DOHH2 (cell line): ENCODE measurements at regions not wholly inside any gene's neighbourhood (a gene's known extent, or its start where the extent isn't known, plus 50 kb on each side); places are given as distances from the start of the nearest gene placed in this dataset.

ENCODE experiments used
- H3F3A ChIP-seq: fragments of 200-600 bp; sonication (generic), shearing (Covaris generic); 2 replicates; pipeline ENCODE4 v1.6.0; 2016; ENCODE audit warnings: antibody characterized with exemption, mild to moderate bottlenecking; ENCODE audit not compliant: control insufficient read depth, insufficient read depth
- H3K27ac ChIP-seq: fragments of 200-600 bp; sonication (generic); 2 replicates; pipeline ENCODE4 v1.5.1; 2014; ENCODE audit warnings: low read depth, mild to moderate bottlenecking, low read length, moderate library complexity
- H3K27me3 ChIP-seq: fragments of 200-600 bp; sonication (generic); 2 replicates; pipeline ENCODE4 v1.6.1; 2014; ENCODE audit warnings: mild to moderate bottlenecking, low read length, mixed read lengths; ENCODE audit not compliant: control insufficient read depth
- H3K36me3 ChIP-seq: fragments of 200-600 bp; sonication (generic); 2 replicates; pipeline ENCODE4 v1.6.1; 2014; ENCODE audit warnings: mild to moderate bottlenecking, low read length, moderate library complexity, mixed read lengths; ENCODE audit not compliant: control insufficient read depth
- H3K4me1 ChIP-seq: fragments of 200-600 bp; sonication (generic); 2 replicates; pipeline ENCODE4 v1.6.1; 2014; ENCODE audit warnings: mild to moderate bottlenecking, low read length, mixed read lengths; ENCODE audit not compliant: control insufficient read depth
- H3K4me2 ChIP-seq: fragments of 200-600 bp; sonication (generic); 2 replicates; pipeline ENCODE4 v1.6.0; 2014; ENCODE audit warnings: mild to moderate bottlenecking, low read length, moderate library complexity
- H3K4me3 ChIP-seq: fragments of 200-600 bp; sonication (generic); 2 replicates; pipeline ENCODE4 v1.5.1; 2014; ENCODE audit warnings: mild to moderate bottlenecking, low read length, mixed read lengths
- H3K79me2 ChIP-seq: fragments of 200-600 bp; sonication (generic); 2 replicates; pipeline ENCODE4 v1.6.1; 2014; ENCODE audit warnings: mild to moderate bottlenecking, low read length, mixed read lengths; ENCODE audit not compliant: control insufficient read depth
- H3K9me2 ChIP-seq: fragments of 200-600 bp; sonication (generic); replicated peaks from 2 replicates; pipeline ENCODE4 v1.6.1; 2014; ENCODE audit warnings: mild to moderate bottlenecking, low read length, mixed read lengths; ENCODE audit not compliant: control insufficient read depth
- H3K9me3 ChIP-seq: fragments of 200-600 bp; sonication (generic); 2 replicates; pipeline ENCODE4 v1.6.1; 2014; ENCODE audit warnings: antibody characterized with exemption, low read length, mixed read lengths; ENCODE audit not compliant: control insufficient read depth, insufficient read depth
- H4K20me1 ChIP-seq: fragments of 200-600 bp; sonication (generic); 2 replicates; pipeline ENCODE4 v1.6.0; 2014; ENCODE audit warnings: low read depth, mild to moderate bottlenecking, antibody characterized with exemption, low read length, moderate library complexity; ENCODE audit not compliant: control insufficient read depth, insufficient read depth
- EZH2phosphoT487 ChIP-seq: fragments of 200-600 bp; sonication (generic); IDR thresholded peaks from 2 replicates; pipeline ENCODE4 v1.6.1; 2017; ENCODE audit warnings: borderline replicate concordance, mild to moderate bottlenecking, antibody characterized with exemption, low read length, moderate library complexity, mixed read lengths
- TF ChIP-seq, protein P1 (sequence below): fragments of 200-600 bp; sonication (generic); IDR thresholded peaks from one replicate; pipeline ENCODE4 v1.5.1; 2014; ENCODE audit warnings: antibody characterized with exemption, mild to moderate bottlenecking, low read depth, low read length; ENCODE audit not compliant: poor library complexity, severe bottlenecking

DNA sequence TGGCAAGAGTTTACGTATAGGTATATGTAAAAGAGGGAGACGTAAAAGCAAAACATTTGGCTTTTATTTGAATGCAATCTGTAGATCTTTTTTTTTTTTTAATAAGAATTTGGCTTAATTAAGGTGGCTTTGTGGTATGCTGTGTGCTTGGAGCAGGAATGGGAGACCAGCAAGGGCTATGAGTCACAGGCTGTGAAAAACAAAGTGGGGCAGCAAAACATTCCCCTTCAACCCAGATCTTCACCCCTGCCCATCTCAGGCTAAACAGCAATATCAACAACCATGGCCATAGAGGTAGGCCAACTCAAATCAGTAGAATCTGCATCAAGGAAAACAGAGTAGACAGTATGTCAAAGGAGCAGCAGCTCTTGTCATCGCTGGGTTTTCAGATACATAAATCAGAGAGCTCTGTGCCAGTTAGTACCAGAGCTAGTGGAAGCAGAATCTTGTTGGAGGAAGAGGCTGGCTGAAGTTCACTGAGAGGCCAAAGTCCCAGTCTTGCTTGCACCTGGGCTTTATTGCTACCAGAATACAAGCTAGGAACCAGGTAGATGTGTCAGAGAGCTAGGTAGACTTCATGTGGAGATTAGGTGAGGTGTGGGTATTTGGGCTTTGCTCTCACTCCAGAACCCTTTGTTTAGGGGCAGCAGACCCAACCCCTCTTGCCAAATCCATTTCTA lies 191.5 kb upstream of the FANCL start:
- Histone ChIP-seq H3K27me3 (peaks cover 17% of the 10 kb centered on the region), H3K4me1 (no peaks in the 10 kb centered on the region), H3K9me2 (no peaks in the 10 kb centered on the region), H3K4me2 (no peak overlapping the region), H3K9me3 (no peaks in the 10 kb centered on the region), H3K79me2 (no peaks in the 10 kb centered on the region), H3K27ac (no peak overlapping the region), H3K36me3 (no peaks in the 10 kb centered on the region), H3K4me3 (no peak overlapping the region), H3F3A (no peaks in the 10 kb centered on the region), H4K20me1 (no peaks in the 10 kb centered on the region)
- TF ChIP-seq EZH2phosphoT487 = no peak
- TF ChIP-seq, protein P1, sequence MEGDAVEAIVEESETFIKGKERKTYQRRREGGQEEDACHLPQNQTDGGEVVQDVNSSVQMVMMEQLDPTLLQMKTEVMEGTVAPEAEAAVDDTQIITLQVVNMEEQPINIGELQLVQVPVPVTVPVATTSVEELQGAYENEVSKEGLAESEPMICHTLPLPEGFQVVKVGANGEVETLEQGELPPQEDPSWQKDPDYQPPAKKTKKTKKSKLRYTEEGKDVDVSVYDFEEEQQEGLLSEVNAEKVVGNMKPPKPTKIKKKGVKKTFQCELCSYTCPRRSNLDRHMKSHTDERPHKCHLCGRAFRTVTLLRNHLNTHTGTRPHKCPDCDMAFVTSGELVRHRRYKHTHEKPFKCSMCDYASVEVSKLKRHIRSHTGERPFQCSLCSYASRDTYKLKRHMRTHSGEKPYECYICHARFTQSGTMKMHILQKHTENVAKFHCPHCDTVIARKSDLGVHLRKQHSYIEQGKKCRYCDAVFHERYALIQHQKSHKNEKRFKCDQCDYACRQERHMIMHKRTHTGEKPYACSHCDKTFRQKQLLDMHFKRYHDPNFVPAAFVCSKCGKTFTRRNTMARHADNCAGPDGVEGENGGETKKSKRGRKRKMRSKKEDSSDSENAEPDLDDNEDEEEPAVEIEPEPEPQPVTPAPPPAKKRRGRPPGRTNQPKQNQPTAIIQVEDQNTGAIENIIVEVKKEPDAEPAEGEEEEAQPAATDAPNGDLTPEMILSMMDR = no peak

DNA sequence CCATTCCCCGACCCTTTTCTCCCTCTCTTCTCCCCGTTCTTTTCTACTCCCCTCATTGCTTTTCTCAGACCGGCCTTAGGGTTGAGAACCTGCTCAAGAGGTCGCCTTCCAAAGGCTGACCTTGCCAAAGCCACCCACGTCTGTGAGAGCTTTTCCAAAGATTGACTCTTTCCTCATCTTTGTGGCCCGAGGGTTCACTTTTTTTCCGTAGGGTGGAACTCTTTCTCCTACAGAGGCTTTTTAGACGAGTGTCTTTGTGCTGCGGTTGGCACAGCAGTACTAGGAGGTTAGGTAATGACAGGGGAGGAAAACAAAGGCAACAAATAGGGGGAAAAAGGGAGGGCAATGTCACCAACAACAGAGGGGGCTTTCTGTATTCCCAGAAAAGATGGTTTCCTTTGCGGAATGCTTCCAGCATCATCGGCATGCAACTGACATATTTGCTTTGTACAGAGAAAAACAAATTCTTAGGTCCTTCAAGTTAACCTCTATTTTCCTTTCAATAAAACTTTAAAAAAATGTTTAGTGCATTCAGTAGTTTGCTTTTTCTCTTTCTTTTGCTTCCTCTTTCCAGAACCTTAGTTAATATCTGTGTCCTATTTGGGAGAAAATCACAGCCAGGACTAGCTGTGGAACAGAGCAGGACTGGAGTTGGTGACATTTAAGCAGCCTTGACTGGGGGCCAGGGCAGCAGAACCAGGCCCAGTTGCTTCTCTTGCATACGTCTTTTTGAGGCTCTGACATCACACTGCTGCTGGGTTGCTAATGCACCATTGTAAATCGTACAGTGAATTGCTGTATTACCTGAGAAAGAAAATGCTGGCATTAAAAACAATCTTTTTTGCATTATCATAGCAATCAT lies 188.1 kb upstream of the FANCL start:
- Histone ChIP-seq H3K79me2 (no peaks in the 10 kb centered on the region), H3K9me2 (no peaks in the 10 kb centered on the region), H3K4me2 (no peak overlapping the region), H3K27me3 (peaks cover 25% of the 10 kb centered on the region), H3K4me1 (no peaks in the 10 kb centered on the region), H3F3A (no peaks in the 10 kb centered on the region), H4K20me1 (no peaks in the 10 kb centered on the region), H3K4me3 (no peak overlapping the region), H3K36me3 (no peaks in the 10 kb centered on the region), H3K9me3 (no peaks in the 10 kb centered on the region), H3K27ac (no peak overlapping the region)
- TF ChIP-seq EZH2phosphoT487 = no peak
- TF ChIP-seq, protein P1 = no peak

DNA sequence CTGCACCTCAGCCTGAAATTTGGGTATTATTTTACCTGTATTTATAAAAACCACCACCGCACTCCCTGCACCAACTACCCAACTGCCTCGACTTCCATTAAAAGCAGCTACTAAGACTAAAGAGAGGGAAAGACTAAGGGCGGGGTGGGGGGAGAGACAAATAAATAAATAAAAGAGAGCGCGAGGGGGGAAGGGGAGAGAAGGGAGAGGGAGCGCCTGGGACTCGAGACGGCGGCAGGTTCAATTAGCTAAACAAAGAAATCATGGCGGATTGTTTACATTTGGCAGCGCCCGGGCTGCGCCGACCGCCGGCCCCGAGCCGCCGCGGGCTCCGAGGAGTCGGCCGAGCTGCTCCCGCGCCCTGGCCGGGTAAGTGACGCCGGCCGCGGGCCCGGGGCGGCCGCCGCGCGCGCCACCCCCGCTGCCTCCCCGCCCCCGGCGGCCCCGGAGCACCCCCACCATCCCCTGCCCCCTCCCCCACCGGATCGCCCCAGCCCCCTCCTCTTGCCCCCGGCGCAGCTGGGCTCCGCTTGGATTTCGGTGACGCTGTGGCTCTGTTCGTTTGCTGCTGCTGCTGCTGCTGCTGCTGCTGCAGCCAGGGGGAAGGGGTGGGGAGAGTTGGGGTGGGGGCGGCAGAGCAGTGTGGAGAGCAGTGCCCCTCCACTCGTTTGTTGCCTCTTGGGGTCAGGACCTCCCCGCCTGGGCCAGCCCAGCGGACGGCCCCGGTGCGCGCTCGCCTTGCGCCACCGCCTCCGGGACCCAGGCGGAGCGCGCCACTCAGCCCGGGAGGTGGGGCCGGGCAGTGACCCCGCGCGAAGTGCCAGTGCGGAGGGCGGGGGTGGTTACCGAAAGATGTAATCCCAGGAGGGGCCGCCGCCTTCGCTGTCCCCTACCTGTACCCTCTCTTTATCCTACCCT lies 187.2 kb upstream of the FANCL start:
- H3K9me3 ChIP-seq = no peaks in the 10 kb centered on the region
- TF ChIP-seq, protein P1 = no peak
- TF ChIP-seq EZH2phosphoT487 = no peak
- no peaks in the 10 kb centered on the region for H3K4me1 ChIP-seq
- no peaks in the 10 kb centered on the region for H3F3A ChIP-seq
- no peaks in the 10 kb centered on the region for H3K79me2 ChIP-seq
- peaks cover 25% of the 10 kb centered on the region for H3K27me3 ChIP-seq
- no peaks in the 10 kb centered on the region for H4K20me1 ChIP-seq
- no peaks in the 10 kb centered on the region for H3K36me3 ChIP-seq
- H3K27ac ChIP-seq = no peak overlapping the region
- H3K4me2 ChIP-seq = peak overlapping the region; percentile 24; the same call in 1 of the 2 replicates
- no peaks in the 10 kb centered on the region for H3K9me2 ChIP-seq
- 0 out of 2 replicates have a peak overlapping the region, but pooled peaks have one; percentile 20 for H3K4me3 ChIP-seq
